ENCODE measurements at regions not wholly inside any gene's neighbourhood (a gene's known extent, or its start where the extent isn't known, plus 50 kb on each side); places are given as distances from the start of the nearest gene placed in this dataset.

GRCh38 chr6:120556491-120556890 lies 777.8 kb downstream of the TBC1D32 start:
- TF ChIP-seq CTCF (IDR thresholded peaks at IDR 0.05; ENCODE audit: insufficient read depth, low read length) = no peak
- TF ChIP-seq REST (IDR thresholded peaks at IDR 0.05; ENCODE audit: insufficient replicate concordance, low read depth) = no peak
- TF ChIP-seq GABPA (IDR thresholded peaks at IDR 0.05; ENCODE audit: low read depth) = no peak

Measured in HL-60 (cell line).